Stimulated activated CD4-positive, alpha-beta T cell treated with anti-CD3 and anti-CD28 coated beads, Interleukin-1b, Interleukin-23, amount 100 ng/mL, for 1 hour (primary cell): ENCODE measurements at regions not wholly inside any gene's neighbourhood (a gene's known extent, or its start where the extent isn't known, plus 50 kb on each side); places are given as distances from the start of the nearest gene placed in this dataset.
"Not testable (repeated sequence)": the region's sequence is repeated elsewhere in the genome, so short reads cannot be mapped to it uniquely, and the experiment has no call there.

ENCODE experiments used
- DNase-seq, 2 donors: peaks; one replicate each; pipeline ENCODE4 v3.0.0-alpha.2; 2020; ENCODE audit warnings: low read depth in 2 of 2

- no peak for DNase-seq
Observed at GRCh38 chr1:244322791-244323521, 128.8 kb downstream of the ADSS2 start.

- no peak for DNase-seq
Observed at GRCh38 chr1:244324176-244324883, 127.4 kb downstream of the ADSS2 start.

GRCh38 chr1:244325056-244325758 lies 126.5 kb downstream of the ADSS2 start:
- DNase-seq: no peak

GRCh38 chr1:244326757-244327156 lies 125.0 kb downstream of the ADSS2 start:
- no peak for DNase-seq

GRCh38 chr1:244327533-244327932 lies 124.2 kb downstream of the ADSS2 start:
- DNase-seq: no peak

- no peak for DNase-seq
Observed at GRCh38 chr1:244328476-244328875, 123.2 kb downstream of the ADSS2 start.

GRCh38 chr1:244329591-244330317 lies 122.0 kb downstream of the ADSS2 start:
- no peak for DNase-seq

- DNase-seq: no peak
Observed at GRCh38 chr1:244330318-244330625, 121.4 kb downstream of the ADSS2 start.

- DNase-seq: not testable (repeated sequence)
Observed at GRCh38 chr1:244332761-244333160, 118.9 kb downstream of the ADSS2 start.

- DNase-seq: not testable (repeated sequence)
Observed at GRCh38 chr1:244334315-244334714, 117.4 kb downstream of the ADSS2 start.

GRCh38 chr1:244334842-244335241 lies 116.9 kb downstream of the ADSS2 start:
- not testable (repeated sequence) for DNase-seq

- DNase-seq: no peak
Observed at GRCh38 chr1:244335456-244335855, 116.3 kb downstream of the ADSS2 start.

- DNase-seq: no peak
Observed at GRCh38 chr1:244336232-244336899, 115.3 kb downstream of the ADSS2 start.

- no peak for DNase-seq
Observed at GRCh38 chr1:244337839-244338238, 113.9 kb downstream of the ADSS2 start.

GRCh38 chr1:244339073-244339692 lies 112.5 kb downstream of the ADSS2 start:
- DNase-seq: no peak

- DNase-seq: no peak
Observed at GRCh38 chr1:244339776-244340175, 111.9 kb downstream of the ADSS2 start.

- DNase-seq: no peak
Observed at GRCh38 chr1:244340396-244340795, 111.3 kb downstream of the ADSS2 start.

- DNase-seq: no peak
Observed at GRCh38 chr1:244341455-244342450, 110.0 kb downstream of the ADSS2 start.

- no peak for DNase-seq
Observed at GRCh38 chr1:244344001-244344400, 107.7 kb downstream of the ADSS2 start.
